Mucosa of rectum (tissue), 2 donors: ENCODE measurements at regions not wholly inside any gene's neighbourhood (a gene's known extent, or its start where the extent isn't known, plus 50 kb on each side); places are given as distances from the start of the nearest gene placed in this dataset.
"Not testable (repeated sequence)": the region's sequence is repeated elsewhere in the genome, so short reads cannot be mapped to it uniquely, and the experiment has no call there.

Source experiments
- H3K27ac ChIP-seq, 2 donors: one replicate each; pipeline ENCODE4 v1.7.0; 2013; ENCODE audit warnings: inconsistent platforms in 2 of 2, low read depth in 2 of 2, low read length in 2 of 2
- H3K27me3 ChIP-seq, 2 donors: one replicate each; pipeline ENCODE4 v1.7.0; 2013; ENCODE audit warnings: low read length in 2 of 2; ENCODE audit not compliant: control insufficient read depth in 2 of 2, insufficient read depth in 2 of 2
- H3K36me3 ChIP-seq, 2 donors: one replicate each; pipeline ENCODE4 v1.7.0; 2013; ENCODE audit warnings: low read length in 2 of 2; ENCODE audit not compliant: control insufficient read depth in 2 of 2, insufficient read depth in 2 of 2
- H3K4me1 ChIP-seq, 2 donors: one replicate each; pipeline ENCODE4 v1.7.0; 2013; ENCODE audit warnings: low read length in 2 of 2, mild to moderate bottlenecking in 1 of 2; ENCODE audit not compliant: control insufficient read depth in 2 of 2, insufficient read depth in 2 of 2
- H3K4me3 ChIP-seq, 2 donors: one replicate each; pipeline ENCODE4 v1.7.0; 2013; ENCODE audit warnings: low read length in 2 of 2
- H3K9ac ChIP-seq, 2 donors: one replicate each; pipeline ENCODE4 v1.7.0; 2013; ENCODE audit warnings: low read length in 2 of 2, low read depth in 1 of 2, mild to moderate bottlenecking in 1 of 2
- H3K9me3 ChIP-seq, 2 donors: one replicate each; pipeline ENCODE4 v1.7.0; 2013; ENCODE audit warnings: low read length in 2 of 2; ENCODE audit not compliant: control insufficient read depth in 2 of 2
- donor health status: healthy.
- donor health status: Normal muscosa, but diverticular disease.

DNA sequence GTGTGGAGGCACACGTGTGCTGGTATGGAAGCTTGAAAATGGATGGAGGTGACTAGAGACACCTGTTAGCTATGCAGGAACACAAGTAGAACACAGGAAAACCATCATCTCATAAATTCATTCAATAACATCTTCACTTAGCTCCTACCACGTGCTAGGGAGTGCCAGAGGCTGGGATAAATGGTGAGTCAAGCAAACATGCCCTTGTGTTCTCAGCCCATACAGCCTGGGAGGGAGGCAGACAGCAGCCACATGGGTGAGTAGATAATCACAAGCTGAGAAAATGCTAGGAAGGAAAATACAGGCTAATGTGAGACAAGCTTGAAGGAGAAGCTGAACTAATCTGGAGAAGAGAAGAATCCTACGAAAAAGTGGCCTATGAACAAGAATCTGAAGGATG, 468.0 kb upstream of the ZMIZ1 start:
- H3K9me3 ChIP-seq, result no peaks in the 10 kb centered on the region
- H3K4me1 ChIP-seq, result no peaks in the 10 kb centered on the region
- H3K9ac ChIP-seq, result no peak overlapping the region
- no peaks in the 10 kb centered on the region for H3K36me3 ChIP-seq
- no peaks in the 10 kb centered on the region for H3K27me3 ChIP-seq
- H3K27ac ChIP-seq, result no peak overlapping the region
- no peak overlapping the region for H3K4me3 ChIP-seq

DNA sequence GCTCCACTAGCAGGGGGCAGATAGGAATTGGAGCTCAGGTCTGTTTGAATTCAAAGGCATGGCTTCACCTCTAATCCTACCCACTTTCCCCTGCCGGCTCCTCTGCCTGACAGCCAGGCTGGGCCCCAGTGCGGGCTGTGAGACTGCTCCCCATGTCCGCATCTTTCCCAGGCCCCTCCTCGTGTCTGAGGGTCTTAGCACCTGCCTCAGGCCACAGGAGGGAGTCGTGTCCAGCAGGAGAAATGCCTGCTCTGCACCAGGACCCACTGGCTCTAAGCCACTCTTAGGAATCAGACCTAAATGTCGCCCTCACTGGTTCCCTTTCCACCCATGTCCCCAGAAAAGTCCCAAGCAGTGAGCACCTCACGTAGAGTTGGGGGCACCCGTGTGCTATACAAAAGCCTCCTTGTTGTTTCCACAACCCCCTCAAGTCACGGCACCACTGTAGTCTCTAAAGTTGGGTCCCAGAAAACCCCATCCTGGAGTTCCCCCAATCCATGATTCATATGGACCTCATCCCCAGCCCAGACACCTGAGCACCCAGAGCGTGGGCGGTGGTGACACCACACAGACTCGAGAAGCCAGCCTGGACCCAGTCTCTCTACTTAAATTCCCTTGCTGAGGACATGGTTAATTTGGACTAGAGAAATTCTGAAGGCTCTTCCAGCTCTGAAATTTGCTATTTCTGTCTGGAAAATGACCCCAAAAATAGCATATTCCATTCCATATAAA, 466.4 kb upstream of the ZMIZ1 start:
- no peaks in the 10 kb centered on the region for H3K36me3 ChIP-seq
- H3K4me1 ChIP-seq, result no peaks in the 10 kb centered on the region
- H3K27me3 ChIP-seq, result no peaks in the 10 kb centered on the region
- no peaks in the 10 kb centered on the region for H3K9me3 ChIP-seq
- H3K27ac ChIP-seq, result no peak overlapping the region
- no peak overlapping the region for H3K9ac ChIP-seq
- H3K4me3 ChIP-seq, result no peak overlapping the region

DNA sequence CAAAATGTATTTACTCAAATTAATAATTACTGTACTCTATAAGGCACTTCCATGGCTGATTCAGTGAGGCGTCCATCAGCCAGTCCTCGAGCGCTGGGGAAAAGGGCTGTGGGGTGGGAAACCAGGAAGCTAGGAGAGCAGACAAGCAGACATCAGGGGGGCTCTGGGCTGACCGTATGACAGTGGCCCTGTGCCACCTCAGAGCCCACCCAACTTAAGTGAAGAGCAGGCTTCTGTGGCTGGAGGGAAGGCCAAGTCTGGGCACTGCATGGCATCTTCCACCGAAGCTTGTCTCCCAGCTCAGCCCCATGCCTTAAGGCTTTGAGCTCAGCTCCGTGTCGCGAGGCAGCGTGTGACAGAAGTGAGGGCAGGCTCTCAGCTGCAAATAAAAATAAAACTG, 464.5 kb upstream of the ZMIZ1 start:
- Histone ChIP-seq H3K27ac (no peak overlapping the region), H3K27me3 (no peaks in the 10 kb centered on the region), H3K9ac (no peak overlapping the region), H3K4me3 (no peak overlapping the region), H3K4me1 (no peaks in the 10 kb centered on the region), H3K36me3 (no peaks in the 10 kb centered on the region), H3K9me3 (peaks cover 0 to 2% of the 10 kb centered on the region in 2 donors)

DNA sequence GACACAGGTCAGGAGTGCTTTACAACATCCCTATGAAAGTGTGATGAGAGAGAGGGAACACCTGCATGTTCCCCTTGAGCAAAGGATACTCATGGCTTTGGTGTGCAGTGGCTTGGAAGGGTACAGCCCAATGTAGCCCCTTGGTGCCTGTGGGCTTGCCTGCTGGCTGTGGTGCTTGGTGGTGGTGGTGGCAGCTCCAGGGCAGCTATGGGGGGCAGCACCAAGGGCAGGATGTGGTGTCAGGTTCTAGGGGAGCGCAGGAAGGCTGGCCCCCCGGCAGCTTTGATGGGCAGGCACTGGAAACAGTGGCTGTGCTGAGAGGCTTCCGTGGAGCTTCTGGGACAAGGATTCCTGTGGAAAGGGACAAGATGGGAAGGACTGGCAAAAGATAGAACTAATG, 464.0 kb upstream of the ZMIZ1 start:
- no peak overlapping the region for H3K27ac ChIP-seq
- no peak overlapping the region for H3K9ac ChIP-seq
- no peaks in the 10 kb centered on the region for H3K36me3 ChIP-seq
- H3K9me3 ChIP-seq, result peaks cover 0 to 2% of the 10 kb centered on the region in 2 donors
- H3K27me3 ChIP-seq, result no peaks in the 10 kb centered on the region
- no peaks in the 10 kb centered on the region for H3K4me1 ChIP-seq
- no peak overlapping the region for H3K4me3 ChIP-seq

DNA sequence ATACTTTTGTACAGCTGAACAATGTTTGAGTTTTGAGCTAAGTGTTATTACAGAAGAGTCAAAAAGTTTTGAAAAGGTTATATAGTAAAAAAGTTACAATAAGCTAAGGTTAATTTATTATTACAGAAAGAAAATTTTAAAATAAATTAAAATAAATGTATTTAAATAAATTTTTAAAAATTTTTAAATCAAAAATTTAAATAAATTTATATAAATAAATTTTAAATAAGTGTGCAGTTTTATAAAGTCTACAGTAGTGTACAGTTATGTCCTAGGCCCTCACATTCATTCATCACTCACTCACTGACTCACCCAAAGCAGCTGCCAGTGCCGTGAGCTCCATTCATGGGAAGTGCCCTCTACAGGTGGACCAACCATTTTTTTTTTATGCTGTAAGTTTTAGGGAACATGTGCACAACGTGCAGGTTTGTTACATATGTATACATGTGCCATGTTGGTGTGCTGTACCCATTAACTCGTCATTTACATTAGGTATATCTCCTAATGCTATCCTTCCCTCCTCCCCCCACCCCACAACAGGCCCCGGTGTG, 462.9 kb upstream of the ZMIZ1 start:
- H3K9ac ChIP-seq, result no peak overlapping the region
- peaks cover 0 to 2% of the 10 kb centered on the region in 2 donors for H3K9me3 ChIP-seq
- H3K4me1 ChIP-seq, result no peaks in the 10 kb centered on the region
- no peak overlapping the region for H3K4me3 ChIP-seq
- no peak overlapping the region for H3K27ac ChIP-seq
- no peaks in the 10 kb centered on the region for H3K27me3 ChIP-seq
- no peaks in the 10 kb centered on the region for H3K36me3 ChIP-seq

DNA sequence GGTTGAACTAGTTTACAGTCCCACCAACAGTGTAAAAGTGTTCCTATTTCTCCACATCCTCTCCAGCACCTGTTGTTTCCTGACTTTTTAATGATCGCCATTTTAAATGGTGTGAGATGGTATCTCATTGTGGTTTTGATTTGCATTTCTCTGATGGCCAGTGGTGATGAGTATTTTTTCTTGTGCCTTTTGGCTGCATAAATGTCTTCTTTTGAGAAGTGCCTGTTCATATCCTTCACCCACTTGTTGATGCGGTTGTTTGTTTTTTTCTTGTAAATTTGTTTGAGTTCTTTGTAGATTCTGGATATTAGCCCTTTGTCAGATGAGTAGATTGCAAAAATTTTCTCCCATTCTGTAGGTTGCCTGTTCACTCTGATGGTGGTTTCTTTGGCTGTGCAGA, 462.0 kb upstream of the ZMIZ1 start:
- H3K27me3 ChIP-seq, H3K9ac ChIP-seq: not testable (repeated sequence)

DNA sequence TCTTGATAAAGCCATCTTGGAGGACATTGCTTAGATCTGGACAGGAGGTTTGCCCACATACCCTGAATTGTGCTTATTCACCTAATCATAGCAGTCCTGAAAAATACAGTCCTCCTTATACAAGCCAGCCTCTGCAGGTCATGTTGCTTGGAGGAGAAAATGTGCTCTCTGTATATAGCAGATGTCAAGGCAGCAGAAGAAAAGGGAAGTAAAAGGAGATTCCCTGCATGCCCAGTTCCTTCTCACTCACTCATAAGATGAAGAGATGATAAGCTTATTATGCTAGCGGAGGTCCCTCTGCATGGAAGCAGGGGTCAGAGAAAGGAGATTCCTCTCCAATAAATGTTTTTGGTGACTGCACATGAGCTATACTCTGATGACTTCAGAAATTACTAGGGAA, 458.8 kb upstream of the ZMIZ1 start:
- Histone ChIP-seq H3K27me3 (no peaks in the 10 kb centered on the region), H3K4me3 (no peak overlapping the region)

More for the DNA sequence above, 462.0 kb upstream of the ZMIZ1 start:
- H3K27ac ChIP-seq, H3K4me1 ChIP-seq, H3K36me3 ChIP-seq, H3K9me3 ChIP-seq, H3K4me3 ChIP-seq: not testable (repeated sequence)

DNA sequence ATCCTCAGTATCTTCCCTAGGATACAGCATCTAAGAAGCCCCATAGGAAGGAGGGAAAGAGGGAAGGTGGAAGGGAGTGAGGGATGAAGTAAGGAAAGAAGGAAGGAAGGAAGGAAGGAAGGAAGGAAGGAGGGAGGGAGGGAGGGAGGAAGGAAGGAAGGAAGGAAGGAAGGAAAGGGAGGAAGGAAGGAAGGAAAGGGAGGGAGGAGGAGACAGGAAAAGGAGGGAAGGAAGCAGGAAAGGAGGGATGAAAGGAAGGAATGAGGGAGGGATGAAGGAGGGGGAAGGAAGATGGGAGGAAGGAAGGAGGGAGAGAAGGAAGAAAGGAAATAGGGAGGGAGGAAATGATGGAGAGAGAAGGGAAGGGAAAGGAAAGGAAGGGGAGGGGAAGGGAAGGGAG, 455.6 kb upstream of the ZMIZ1 start:
- H3K36me3 ChIP-seq, result no peaks in the 10 kb centered on the region
- H3K27me3 ChIP-seq, result no peaks in the 10 kb centered on the region
- peaks cover 8 to 10% of the 10 kb centered on the region in 2 donors for H3K4me1 ChIP-seq
- H3K9me3 ChIP-seq, result peaks cover 0 to 2% of the 10 kb centered on the region in 2 donors
- no peak overlapping the region for H3K27ac ChIP-seq
- no peak overlapping the region for H3K4me3 ChIP-seq
- H3K9ac ChIP-seq, result no peak overlapping the region

More for the DNA sequence above, 458.8 kb upstream of the ZMIZ1 start:
- no peaks in the 10 kb centered on the region for H3K36me3 ChIP-seq
- H3K4me1 ChIP-seq, result no peaks in the 10 kb centered on the region
- peaks cover 0 to 2% of the 10 kb centered on the region in 2 donors for H3K9me3 ChIP-seq
- no peak overlapping the region for H3K27ac ChIP-seq
- H3K9ac ChIP-seq, result no peak overlapping the region

DNA sequence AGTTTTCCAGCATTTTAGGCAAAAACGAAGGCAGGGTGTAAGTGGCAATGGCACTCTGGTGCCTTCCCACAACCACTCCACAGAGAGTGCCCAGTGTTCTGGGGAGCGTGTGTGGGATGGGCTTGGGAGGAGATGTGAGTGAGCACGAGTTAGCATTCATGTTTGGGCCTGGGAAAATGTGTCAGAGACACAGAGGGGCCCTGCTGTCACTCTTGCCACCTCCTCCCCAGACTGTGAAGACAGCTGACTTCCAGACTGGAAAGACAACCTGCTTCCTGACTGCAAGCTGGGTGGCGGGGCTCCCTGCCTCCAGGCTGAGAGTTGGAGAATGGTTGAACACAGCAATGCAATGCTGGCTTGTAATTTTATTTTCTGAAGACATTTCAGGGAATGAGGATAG, 454.5 kb upstream of the ZMIZ1 start:
- Histone ChIP-seq H3K4me1 (peaks cover 10 to 11% of the 10 kb centered on the region in 2 donors), H3K9me3 (no peaks in the 10 kb centered on the region), H3K27me3 (no peaks in the 10 kb centered on the region), H3K4me3 (no peak overlapping the region), H3K36me3 (no peaks in the 10 kb centered on the region), H3K27ac (no peak overlapping the region), H3K9ac (no peak overlapping the region)

DNA sequence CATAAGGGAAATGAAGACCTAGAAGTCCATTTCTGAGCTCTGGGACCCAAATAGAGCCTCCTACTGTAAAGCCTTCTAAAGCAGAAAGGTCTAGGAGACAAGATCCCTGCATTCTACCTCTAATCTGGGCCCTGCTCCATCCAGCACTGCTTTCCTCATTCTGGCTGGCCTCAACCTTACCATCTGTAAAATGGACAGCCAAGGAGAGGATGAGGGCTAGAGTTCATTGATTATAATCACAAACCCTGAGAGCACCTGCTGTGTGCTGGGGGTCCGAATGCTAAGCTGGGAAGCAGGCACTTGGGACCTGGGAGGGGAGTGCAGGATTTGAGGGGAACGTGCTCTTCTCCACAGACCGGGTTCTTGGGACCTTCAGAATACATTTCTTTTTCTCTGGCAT, 454.0 kb upstream of the ZMIZ1 start:
- no peak overlapping the region for H3K4me3 ChIP-seq
- H3K27me3 ChIP-seq, result no peaks in the 10 kb centered on the region
- no peak overlapping the region for H3K9ac ChIP-seq
- no peaks in the 10 kb centered on the region for H3K36me3 ChIP-seq
- H3K27ac ChIP-seq, result no peak overlapping the region
- H3K4me1 ChIP-seq, result peaks cover 13 to 14% of the 10 kb centered on the region in 2 donors
- H3K9me3 ChIP-seq, result no peaks in the 10 kb centered on the region
